ENCODE measurements at regions not wholly inside any gene's neighbourhood (a gene's known extent, or its start where the extent isn't known, plus 50 kb on each side); places are given as distances from the start of the nearest gene placed in this dataset.

GRCh38 chr18:3380384-3380961 is 69.5 kb upstream of the TGIF1 start:
- 0 out of 2 replicates have a peak, but pooled peaks have one; percentile 10 for TF ChIP-seq CTCF (IDR thresholded peaks at IDR 0.05; ENCODE audit: insufficient read depth, low read depth, low read length)
- no peak overlapping the region for H3K4me3 ChIP-seq (ENCODE audit: low read depth, low read length)
- no peak for DNase-seq (ENCODE audit: low read depth)
- H3K36me3 ChIP-seq (ENCODE audit: control insufficient read depth, insufficient read depth, low read length) = no peaks in the 10 kb centered on the region
- H3K27me3 ChIP-seq (ENCODE audit: control insufficient read depth, insufficient read depth, low read length) = no peaks in the 10 kb centered on the region; the same call in 1 of the 2 replicates
- ChIA-PET POLR2A (no interaction called here), CTCF (interaction anchor here (1.2 kb wide), 1 partner anchor 10 kb away, joined by 3 read pairs; no protein-coding TSS in a partner anchor)

- CTCF ChIA-PET = interaction anchor here (0.7 to 1.4 kb wide), 2 partner anchors 9 kb away, joined by 4 read pairs; no protein-coding TSS in a partner anchor
- Histone ChIP-seq H3K27me3 (ENCODE audit: control insufficient read depth, insufficient read depth, low read length) (no peaks in the 10 kb centered on the region; the same call in 1 of the 2 replicates), H3K4me3 (ENCODE audit: low read depth, low read length) (no peak overlapping the region), H3K36me3 (ENCODE audit: control insufficient read depth, insufficient read depth, low read length) (no peaks in the 10 kb centered on the region)
- DNase-seq (ENCODE audit: low read depth) = no peak
- POLR2A ChIA-PET = no interaction called here
- TF ChIP-seq CTCF (IDR thresholded peaks at IDR 0.05; ENCODE audit: insufficient read depth, low read depth, low read length) = no peak
Observed at GRCh38 chr18:3383381-3383915, 66.5 kb upstream of the TGIF1 start.

GRCh38 chr18:3384664-3385563 is 65.1 kb upstream of the TGIF1 start:
- ChIA-PET CTCF (interaction anchor here (0.9 to 1.4 kb wide), 3 partner anchors 8 to 12 kb away, joined by 3 to 4 read pairs (median 4); no protein-coding TSS in a partner anchor), POLR2A (no interaction called here)
- DNase-seq (ENCODE audit: low read depth) = no peak
- no peak overlapping the region for H3K4me3 ChIP-seq (ENCODE audit: low read depth, low read length)
- no peak for TF ChIP-seq CTCF (IDR thresholded peaks at IDR 0.05; ENCODE audit: insufficient read depth, low read depth, low read length)
- no peaks in the 10 kb centered on the region for H3K36me3 ChIP-seq (ENCODE audit: control insufficient read depth, insufficient read depth, low read length)
- H3K27me3 ChIP-seq (ENCODE audit: control insufficient read depth, insufficient read depth, low read length) = no peaks in the 10 kb centered on the region; the same call in 1 of the 2 replicates

- Histone ChIP-seq H3K27me3 (ENCODE audit: control insufficient read depth, insufficient read depth, low read length) (no peaks in the 10 kb centered on the region; the same call in 1 of the 2 replicates), H3K36me3 (ENCODE audit: control insufficient read depth, insufficient read depth, low read length) (no peaks in the 10 kb centered on the region), H3K4me3 (ENCODE audit: low read depth, low read length) (no peak overlapping the region)
- TF ChIP-seq CTCF (IDR thresholded peaks at IDR 0.05; ENCODE audit: insufficient read depth, low read depth, low read length) = no peak
- ChIA-PET POLR2A (no interaction called here), CTCF (no interaction called here)
- no peak for DNase-seq (ENCODE audit: low read depth)
Observed at GRCh38 chr18:3388323-3388722, 61.6 kb upstream of the TGIF1 start.

- no peaks in the 10 kb centered on the region for H3K27me3 ChIP-seq (ENCODE audit: control insufficient read depth, insufficient read depth, low read length)
- no peaks in the 10 kb centered on the region for H3K36me3 ChIP-seq (ENCODE audit: control insufficient read depth, insufficient read depth, low read length)
- H3K4me3 ChIP-seq (ENCODE audit: low read depth, low read length) = no peak overlapping the region
- CTCF ChIA-PET = no interaction called here
- POLR2A ChIA-PET = no interaction called here
- DNase-seq (ENCODE audit: low read depth) = no peak
- TF ChIP-seq CTCF (IDR thresholded peaks at IDR 0.05; ENCODE audit: insufficient read depth, low read depth, low read length) = no peak
Observed at GRCh38 chr18:3388980-3389379, 61.0 kb upstream of the TGIF1 start.

All from BJ (cell line).